DMS53 (cell line): ENCODE measurements at regions not wholly inside any gene's neighbourhood (a gene's known extent, or its start where the extent isn't known, plus 50 kb on each side); places are given as distances from the start of the nearest gene placed in this dataset.
"Not testable (repeated sequence)": the region's sequence is repeated elsewhere in the genome, so short reads cannot be mapped to it uniquely, and the experiment has no call there.

Experiments
- DNase-seq: peaks from one replicate; lab custom pipeline; 2025; lab: John Stamatoyannopoulos, UW

GRCh38 chr17:53058031-53058430 is 764.7 kb upstream of the KIF2B start:
- DNase-seq: no peak

- DNase-seq: no peak
Observed at GRCh38 chr17:53046781-53047180, 775.9 kb upstream of the KIF2B start.

DNA sequence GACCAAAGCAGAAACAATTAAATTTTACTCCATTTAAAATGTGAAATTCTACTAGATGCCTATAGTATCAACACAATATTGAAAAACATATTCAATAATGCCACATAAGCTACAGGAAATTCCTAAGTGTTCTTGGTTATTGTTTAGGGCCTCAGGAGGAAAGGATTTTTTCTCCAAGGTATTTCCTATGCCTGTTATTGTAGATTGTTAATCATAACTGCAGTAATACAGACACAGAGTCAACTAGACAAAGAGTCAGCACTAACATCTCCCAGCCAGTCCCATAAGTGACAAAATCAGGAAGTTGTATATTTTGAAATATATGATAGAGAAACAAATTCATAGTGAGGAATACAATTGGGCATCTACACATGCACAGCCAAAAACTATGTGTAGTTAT is 782.7 kb upstream of the KIF2B start:
- no peak for DNase-seq

GRCh38 chr17:53033297-53033696 is 789.4 kb upstream of the KIF2B start:
- no peak for DNase-seq

GRCh38 chr17:53032861-53033271 is 789.9 kb upstream of the KIF2B start:
- peak; percentile 95 for DNase-seq

- no peak for DNase-seq
Observed at GRCh38 chr17:53017227-53017626, 805.5 kb upstream of the KIF2B start.

- DNase-seq: no peak
Observed at GRCh38 chr17:53016085-53016484, 806.6 kb upstream of the KIF2B start.

GRCh38 chr17:53012364-53012763 is 810.4 kb upstream of the KIF2B start:
- DNase-seq: no peak

DNA sequence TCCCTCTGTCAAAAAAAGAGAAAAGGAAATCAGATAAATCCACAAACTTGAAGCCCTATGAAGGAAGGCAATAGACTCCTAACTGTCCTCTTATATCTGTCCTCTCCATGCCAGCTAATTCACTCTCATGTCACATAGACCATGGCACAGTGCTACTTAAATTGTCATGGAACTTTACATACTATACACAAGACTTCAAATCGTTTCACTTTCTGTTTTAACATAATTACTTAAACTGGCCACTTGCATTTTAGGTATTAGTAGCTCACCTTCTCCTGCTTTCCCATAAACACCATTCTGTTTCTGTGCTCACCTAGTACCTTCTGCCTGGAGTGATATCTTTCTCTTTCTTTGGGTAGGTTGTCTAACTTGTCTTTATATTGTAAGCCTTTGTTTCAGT is 816.7 kb upstream of the KIF2B start:
- no peak for DNase-seq

GRCh38 chr17:53004902-53005301 is 817.8 kb upstream of the KIF2B start:
- no peak for DNase-seq

DNA sequence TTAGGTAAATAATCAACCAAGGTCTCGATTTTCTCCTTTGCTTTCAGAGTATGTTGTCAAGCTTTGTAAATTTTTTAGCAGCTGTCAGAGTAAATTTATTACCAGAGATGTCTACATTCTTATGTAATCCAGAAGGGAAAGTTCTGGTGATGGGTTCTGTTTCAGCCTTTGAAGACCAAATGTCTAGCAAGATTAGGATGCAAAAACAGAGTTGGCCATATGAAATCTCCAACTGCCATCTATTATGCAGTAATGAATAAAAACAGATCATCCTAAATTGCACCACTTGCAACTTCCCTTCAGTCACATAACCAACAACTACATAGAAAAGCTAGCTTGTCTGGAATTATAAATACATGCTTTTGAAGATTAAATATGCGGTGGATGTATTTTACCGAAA is 826.8 kb upstream of the KIF2B start:
- no peak for DNase-seq

GRCh38 chr17:52995147-52995546 is 827.6 kb upstream of the KIF2B start:
- peak; percentile 81 for DNase-seq

DNA sequence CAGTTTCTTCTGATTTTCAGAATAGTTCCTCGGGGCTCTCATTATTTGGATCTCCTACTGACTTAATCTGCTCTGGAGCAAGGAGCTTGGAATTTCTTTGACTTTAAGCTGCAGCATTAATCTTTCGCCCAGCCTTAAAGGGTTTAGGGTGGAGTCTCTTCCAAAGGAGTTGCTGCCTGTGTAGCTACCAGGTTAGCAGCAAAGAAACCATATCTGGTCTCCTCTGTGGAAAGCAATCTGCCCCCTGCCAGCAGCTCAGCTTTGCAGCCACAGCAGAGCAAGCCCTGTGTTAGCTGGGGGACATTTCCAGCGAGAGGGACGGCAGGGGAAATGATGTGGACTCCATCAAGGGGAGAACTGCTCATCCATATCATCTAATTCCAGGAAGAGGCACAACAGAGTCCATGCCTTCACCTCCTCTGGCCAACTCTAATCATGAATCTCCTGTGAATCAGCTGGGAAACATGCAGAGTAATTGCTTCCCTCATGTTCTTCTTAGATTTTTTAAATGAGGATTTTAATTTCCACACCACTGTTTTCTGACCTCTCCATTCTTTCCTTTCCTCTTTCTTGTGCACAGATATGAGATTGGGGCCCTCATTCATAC is 827.6 kb upstream of the CA10 start:
- DNase-seq: peak; percentile 7

GRCh38 chr17:52982331-52982730 is 823.8 kb upstream of the CA10 start:
- no peak for DNase-seq

DNA sequence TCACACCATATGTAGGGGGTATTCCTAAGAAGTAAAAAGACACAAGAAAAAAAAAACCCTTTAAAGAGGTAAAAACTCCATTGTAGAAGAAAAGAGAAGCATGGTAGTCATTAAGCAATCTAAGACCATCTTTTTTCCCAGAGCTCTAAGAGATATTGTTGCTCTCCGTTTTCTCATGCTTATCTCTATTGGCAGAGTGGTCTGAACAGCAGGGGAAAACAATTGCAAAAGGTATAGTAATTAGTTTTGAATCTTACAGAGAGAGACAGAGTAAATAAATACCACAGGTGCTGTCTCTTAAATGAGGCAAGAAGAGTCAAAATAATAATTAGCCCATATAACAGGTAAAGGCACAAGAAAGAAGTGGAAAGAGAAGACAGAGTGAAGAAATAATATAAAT is 821.4 kb upstream of the CA10 start:
- no peak for DNase-seq

DNA sequence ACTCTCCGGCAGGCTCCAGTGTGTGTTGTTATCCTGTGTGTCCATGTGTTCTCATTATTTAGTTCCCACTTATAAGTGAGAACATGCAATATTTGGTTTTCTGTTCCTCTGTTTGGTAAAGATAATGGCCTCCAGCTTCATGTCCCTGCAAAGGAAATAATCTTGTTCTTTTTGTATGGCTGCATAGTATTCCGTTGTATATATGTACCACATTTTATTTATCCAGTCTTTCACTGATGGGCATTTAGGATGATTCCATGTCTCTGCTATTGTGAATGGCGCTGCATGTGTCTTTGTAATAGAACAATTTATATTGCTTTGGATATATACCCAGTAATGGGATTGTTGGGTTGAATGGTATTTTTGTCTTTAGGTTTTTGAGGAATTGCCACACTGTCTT is 807.3 kb upstream of the CA10 start:
- no peak for DNase-seq

DNA sequence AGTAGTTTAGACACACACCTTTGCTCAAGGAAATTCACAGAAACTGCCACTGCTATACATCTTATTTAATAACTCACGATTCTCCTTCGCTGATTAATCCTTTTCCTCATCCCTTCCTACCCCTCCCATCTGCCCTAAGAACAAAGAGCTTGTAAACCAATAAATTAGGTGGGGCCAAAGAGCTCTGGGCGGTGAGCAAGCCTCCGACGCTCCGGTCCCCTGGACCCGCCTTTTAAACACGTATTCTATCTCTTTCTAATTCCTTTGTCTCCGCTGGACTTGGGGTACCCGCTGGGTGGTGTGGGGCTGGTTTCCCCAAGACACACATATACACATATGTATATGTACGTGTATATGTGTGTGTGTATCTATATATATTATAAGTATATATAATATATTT is 803.2 kb upstream of the CA10 start:
- DNase-seq: not testable (repeated sequence)

DNA sequence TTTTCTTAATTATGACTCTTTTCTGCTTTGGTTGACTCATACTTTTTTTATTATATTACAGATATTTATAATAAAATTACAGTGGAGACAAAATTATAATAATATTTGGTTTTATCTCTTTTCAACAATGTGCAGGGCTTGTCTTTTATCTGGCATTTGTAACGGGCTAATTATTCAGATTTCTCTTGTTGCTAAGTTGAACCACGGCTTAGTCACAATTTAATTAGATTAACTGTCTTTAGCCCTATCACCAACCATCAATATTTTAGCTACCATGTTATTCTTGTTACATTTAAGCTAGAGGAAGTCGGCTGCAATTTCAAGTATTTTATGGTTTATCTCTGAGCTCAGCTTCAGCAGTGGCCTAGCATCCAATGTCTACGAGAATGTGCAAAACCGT is 798.9 kb upstream of the CA10 start:
- no peak for DNase-seq

GRCh38 chr17:52947418-52947817 is 788.9 kb upstream of the CA10 start:
- DNase-seq: no peak

DNA sequence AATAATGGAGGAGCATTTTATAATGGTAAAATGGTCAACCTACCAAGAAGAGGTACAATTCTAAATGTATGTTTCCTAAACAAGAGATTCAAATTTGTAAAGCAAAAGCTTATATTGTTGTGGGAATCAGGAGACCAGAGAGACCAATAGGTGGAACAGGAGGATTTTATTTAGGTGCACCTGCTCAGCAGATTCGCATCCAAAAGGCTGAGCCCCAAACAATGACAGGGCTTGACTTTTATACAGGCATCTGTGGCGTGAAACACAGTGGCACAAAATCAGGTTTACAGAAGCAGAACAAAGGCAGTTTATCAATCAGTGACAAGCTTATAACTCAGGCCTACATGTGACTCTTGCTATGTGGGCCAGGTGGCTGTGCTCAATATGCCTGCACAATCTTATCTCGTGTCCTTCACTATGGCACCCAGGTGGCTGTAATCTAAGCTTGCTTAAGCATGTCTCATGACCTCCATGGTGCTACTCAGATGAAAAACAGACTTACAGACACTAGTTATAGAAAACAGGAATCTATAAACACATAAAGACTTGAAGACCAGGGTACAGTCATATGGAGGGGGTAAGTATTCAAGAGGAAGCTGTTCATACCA is 780.2 kb upstream of the CA10 start:
- peak; percentile 35 for DNase-seq

GRCh38 chr17:52930581-52930980 is 772.1 kb upstream of the CA10 start:
- no peak for DNase-seq

- DNase-seq: no peak
Observed at GRCh38 chr17:52930145-52930544, 771.6 kb upstream of the CA10 start.

- DNase-seq: no peak
Observed at GRCh38 chr17:52923658-52924057, 765.1 kb upstream of the CA10 start.

DNA sequence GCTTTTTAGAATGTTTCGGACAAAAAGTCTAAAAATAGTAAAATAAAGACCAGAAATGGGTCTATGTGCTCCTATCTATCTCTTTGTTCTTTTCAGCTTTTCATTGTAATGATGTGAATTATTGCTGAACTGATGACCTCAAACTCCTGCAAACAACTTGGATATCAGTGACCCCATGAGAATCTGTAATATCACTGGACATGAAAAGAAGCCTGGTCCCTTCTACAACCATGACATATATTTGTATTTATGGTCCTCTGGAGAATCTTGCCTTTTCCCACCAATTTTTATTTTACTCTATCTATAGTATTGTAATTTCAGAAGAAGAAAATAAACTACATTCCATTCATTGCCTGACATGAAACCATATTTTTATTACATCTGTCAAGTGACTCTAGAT is 740.7 kb upstream of the CA10 start:
- DNase-seq: no peak
